SK-N-DZ (cell line): ENCODE measurements at regions not wholly inside any gene's neighbourhood (a gene's known extent, or its start where the extent isn't known, plus 50 kb on each side); places are given as distances from the start of the nearest gene placed in this dataset.

ENCODE experiments used
- DNase-seq: peaks from one replicate; pipeline ENCODE4 v3.0.0-alpha.2; 2015; ENCODE audit warnings: low spot score

- DNase-seq = no peak
Measured at GRCh38 chr14:84707830-84708229, 822.1 kb upstream of the FLRT2 start.

DNA sequence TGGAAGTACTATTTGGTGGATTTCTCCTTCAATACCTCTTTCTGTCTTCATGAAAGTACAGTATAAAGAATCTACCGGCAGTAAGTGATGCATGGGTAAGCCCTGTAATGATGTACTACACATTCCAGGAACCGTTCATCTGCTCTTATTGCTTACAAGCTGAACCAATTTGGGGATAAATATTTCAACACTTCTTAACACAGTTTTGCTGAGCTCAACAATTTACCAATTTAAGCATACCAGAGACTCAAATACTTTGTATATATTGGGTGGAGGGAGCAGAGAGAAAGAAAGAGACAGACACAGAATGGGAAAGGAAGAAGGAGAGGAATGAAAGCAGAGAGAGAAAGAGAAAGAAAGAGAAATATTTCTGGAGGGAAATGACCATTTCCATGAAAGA is 821.1 kb upstream of the FLRT2 start:
- DNase-seq = no peak

DNA sequence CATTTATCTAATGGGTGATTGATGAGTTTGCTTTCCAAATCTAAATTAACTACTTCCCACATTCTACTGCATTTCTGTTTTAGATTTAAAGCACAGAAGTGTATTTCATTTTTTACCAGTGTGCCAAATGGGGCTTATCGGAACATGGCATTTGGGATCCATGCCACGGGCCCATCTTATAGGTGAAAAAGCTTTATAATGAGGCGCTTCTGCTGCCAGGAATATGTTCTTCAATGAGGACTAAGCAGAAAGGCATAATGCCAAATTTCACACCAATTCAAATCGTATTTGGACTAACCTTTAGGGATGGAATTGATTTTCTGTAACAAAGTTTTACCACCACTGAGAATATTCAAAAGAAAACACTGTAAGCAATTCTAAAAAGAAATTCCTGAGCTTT is 803.5 kb upstream of the FLRT2 start:
- no peak for DNase-seq

DNA sequence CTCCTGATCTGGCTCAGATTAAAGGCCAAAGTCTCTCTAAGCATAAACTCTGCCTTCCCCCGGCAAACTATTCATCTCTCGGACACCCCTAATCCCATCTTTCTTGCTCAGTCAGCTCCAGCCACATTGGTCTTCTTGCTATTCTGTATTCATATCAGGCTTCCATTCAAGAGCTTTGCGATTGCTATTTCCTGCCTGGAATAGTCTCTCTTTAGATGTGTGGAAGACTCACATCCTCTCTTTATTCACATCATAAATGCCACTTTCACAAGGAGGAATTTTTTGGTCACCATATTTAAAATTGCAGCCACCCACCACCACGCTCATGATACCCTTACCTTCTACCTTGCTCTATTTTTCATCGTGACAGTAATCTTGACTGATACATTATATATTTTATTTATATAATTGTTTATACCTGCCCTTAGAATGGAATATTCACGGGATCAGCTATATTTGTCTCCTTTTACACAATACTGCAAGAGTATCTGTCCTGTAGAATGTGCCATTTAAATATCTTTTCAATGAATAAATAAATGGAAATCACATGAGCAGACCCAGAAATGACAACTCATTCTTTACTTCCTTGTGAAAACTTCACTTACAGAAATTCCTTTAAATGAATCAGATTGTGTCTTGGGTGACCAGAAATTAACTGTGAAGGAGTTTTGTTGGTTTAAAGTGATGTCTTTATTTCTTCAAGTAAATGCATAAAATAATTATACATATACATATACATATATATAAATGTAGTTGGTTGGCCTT is 780.6 kb upstream of the FLRT2 start:
- DNase-seq = no peak

- peak; percentile 40 for DNase-seq
Measured at GRCh38 chr14:84750284-84750683, 779.7 kb upstream of the FLRT2 start.

GRCh38 chr14:84750763-84751554 is 779.0 kb upstream of the FLRT2 start:
- no peak for DNase-seq

- no peak for DNase-seq
Measured at GRCh38 chr14:84751745-84752144, 778.2 kb upstream of the FLRT2 start.

- no peak for DNase-seq
Measured at GRCh38 chr14:84760489-84761126, 769.3 kb upstream of the FLRT2 start.

GRCh38 chr14:84767434-84767833 is 762.5 kb upstream of the FLRT2 start:
- no peak for DNase-seq

DNA sequence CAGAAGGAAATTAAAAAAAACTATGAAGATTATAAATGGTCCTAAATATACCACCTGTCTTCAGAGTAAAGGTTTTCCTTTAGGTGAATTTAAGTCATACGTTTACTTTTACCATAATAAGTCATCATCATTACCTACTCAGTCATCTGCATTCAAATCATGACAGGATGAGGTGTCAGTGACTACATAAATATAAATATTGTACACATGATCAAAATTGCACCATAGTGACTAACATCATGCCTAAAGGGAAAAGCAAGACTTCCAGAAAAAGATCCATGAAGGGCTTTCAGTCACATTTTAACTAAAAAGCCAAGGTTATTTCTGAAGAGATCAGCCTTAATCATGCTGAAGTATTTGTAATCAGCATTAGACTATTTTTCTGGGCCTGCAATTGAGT is 759.9 kb upstream of the FLRT2 start:
- DNase-seq = no peak

DNA sequence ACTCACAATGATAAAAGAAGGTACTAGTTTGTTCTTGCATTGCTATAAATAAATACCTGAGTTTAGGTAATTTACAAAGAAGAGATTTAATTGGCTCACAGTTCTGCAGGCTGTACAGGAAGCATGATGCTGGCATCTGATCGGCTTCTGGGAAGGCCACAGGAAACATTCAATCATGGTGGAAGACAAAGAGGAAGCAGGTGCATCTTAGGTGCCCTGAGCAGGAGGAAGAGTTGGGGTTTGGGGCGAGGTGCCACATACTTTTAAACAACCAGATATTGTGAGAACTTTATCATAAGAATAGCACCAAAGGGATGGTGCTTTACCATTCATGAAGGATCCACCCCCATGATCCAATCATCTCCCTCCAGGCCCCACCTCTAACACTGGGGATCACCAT is 752.6 kb upstream of the FLRT2 start:
- DNase-seq = no peak

DNA sequence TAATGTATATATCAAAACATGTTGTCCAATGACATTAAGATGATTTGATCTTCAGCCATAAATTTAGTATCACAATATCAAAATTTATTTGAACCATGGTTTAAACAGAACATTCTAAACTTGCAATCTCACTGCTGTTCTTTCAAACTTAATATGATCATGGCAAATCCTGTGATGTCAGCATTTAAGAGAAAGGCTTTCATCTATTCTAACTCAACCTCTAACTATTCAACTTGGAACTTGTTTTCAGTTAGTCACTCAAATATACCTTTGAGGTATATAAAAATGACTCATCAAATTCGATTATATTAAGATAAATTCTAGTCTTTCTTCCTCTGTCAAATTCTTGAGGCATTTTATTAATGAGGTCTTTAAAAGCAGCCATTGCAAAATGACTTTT is 747.0 kb upstream of the FLRT2 start:
- DNase-seq = no peak

- no peak for DNase-seq
Measured at GRCh38 chr14:84783511-84783910, 746.4 kb upstream of the FLRT2 start.

- no peak for DNase-seq
Measured at GRCh38 chr14:84785996-84786395, 743.9 kb upstream of the FLRT2 start.

DNA sequence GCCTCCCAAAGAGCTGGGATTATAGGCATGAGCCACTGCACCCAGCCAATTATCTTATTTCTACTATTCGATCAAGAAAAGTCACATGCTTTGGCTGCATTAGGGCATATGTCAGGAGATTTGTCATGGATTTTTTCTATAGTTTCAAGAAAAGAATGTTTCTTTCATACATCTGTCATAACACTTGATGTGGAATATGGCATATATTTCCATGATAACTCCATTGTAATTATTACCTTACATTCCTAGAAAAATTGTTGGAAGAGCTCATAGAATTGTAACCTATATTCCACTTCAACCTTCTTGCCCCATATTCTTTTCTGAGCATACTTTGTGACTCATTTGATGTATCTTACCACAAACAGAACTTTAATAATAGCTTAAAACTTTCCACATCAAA is 740.9 kb upstream of the FLRT2 start:
- DNase-seq = no peak

- DNase-seq = no peak
Measured at GRCh38 chr14:84792722-84793410, 737.1 kb upstream of the FLRT2 start.

DNA sequence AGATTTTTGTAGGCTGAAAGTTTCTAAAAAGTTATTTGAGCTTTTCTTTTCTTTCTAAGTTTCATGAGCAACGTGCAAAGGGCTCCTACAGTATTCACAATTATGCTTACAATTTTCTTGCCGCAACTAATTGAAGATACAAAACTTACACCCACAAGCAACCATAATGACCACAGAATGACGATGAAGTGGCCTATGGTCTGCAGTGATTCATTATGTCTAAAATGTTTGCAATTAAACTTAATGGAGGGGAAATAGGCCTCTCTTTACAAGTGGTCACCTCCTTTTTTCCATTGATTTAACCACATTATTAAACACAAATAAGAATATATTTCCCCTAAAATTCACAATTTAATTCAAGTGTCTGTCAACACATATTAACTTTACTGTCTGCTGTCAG is 732.6 kb upstream of the FLRT2 start:
- no peak for DNase-seq

DNA sequence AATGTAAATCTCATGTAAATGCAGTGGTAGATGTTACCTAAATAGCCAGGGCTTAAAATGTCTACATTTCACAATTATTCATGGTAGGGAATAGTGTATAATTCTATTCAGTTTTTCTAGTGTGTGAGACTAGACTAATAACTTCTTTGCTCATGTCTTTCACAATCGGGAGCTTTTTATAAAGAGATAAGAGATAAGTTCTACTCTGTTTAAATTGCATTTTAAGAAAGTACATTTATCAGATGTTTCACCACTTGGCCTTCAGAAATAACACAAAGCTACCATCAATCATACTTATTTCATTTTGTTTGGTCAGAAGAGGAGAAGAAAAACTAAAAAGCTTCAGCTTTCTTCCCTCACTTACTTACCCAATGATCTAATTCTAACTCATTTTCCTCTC is 725.5 kb upstream of the FLRT2 start:
- peak; percentile 46 for DNase-seq

- DNase-seq = peak; percentile 2
Measured at GRCh38 chr14:84804895-84805294, 725.0 kb upstream of the FLRT2 start.

DNA sequence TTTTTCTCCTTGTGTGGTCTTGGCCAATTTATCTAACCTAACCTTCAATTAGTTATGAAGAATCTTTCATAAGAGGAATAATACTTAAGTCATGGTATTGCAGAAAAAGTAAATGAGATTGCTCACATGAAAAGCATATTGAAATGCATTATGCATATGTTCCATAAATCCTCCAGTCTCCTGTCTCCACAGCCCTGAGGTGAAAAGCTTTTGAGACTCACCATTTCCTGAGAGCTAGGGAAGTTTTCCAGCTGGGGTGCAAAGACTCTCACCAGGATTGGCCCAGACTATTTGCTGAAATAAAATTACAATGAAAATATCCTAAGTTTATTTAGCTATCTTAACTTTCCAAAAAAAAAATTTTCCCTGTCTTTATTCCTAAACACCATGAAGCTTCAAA is 723.8 kb upstream of the FLRT2 start:
- no peak for DNase-seq

DNA sequence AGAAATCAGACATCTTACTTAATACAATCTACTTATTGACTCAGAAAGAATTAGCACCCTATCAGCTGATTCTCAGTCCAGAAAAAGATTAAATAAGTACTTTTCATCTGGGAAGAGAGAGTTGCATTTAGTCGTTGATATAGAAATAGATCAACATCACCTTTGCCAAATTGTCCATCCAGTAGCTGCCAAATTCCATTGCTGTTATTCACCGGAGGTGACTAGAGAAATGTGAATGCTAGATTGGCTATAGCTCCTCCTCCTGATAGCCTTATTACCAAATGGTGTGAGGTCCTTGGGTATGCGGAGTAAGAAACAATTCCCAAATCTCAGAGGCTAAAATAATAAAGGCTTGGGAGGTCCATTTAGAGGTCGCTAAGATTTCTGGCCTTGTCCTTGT is 723.3 kb upstream of the FLRT2 start:
- no peak for DNase-seq

- DNase-seq = peak; percentile 3
Measured at GRCh38 chr14:84807673-84808072, 722.3 kb upstream of the FLRT2 start.
